ENCODE measurements at regions not wholly inside any gene's neighbourhood (a gene's known extent, or its start where the extent isn't known, plus 50 kb on each side); places are given as distances from the start of the nearest gene placed in this dataset.

- DNase-seq: no peak
- intact Hi-C loops (cut with DNase I): no loop called here
- WGBS, 2 donors: 45 to 58% methylated on average over 4 of the region's 4 CpGs
Observed at GRCh38 chr10:36188461-36188860, 546.4 kb upstream of the FZD8 start.

GRCh38 chr10:36188080-36188453 lies 546.0 kb upstream of the FZD8 start:
- no peaks in the 10 kb centered on the region for H3K36me3 ChIP-seq
- H3K27me3 ChIP-seq: no peaks in the 10 kb centered on the region
- peaks cover 0 to 10% (median 0%) of the 10 kb centered on the region in 3 donors for H3K4me1 ChIP-seq
- no peak for DNase-seq
- intact Hi-C loops (cut with DNase I): no loop called here
- peaks cover 0 to 24% (median 20%) of the 10 kb centered on the region in 3 donors for H3K9me3 ChIP-seq
- WGBS, 2 donors: 22 to 29% methylated on average over 6 to 8 of the region's 8 CpGs
- no peak overlapping the region for H3K4me3 ChIP-seq
- no peak overlapping the region for H3K27ac ChIP-seq
- TF ChIP-seq CTCF (IDR thresholded peaks at IDR 0.05) (no peak), POLR2A (IDR thresholded peaks at IDR 0.05) (no peak)

More at GRCh38 chr10:36188461-36188860, 546.4 kb upstream of the FZD8 start:
- TF ChIP-seq CTCF (IDR thresholded peaks at IDR 0.05) (no peak), POLR2A (IDR thresholded peaks at IDR 0.05) (no peak)
- H3K9me3 ChIP-seq: peaks cover 0 to 24% (median 20%) of the 10 kb centered on the region in 3 donors
- H3K4me1 ChIP-seq: peaks cover 0 to 10% (median 0%) of the 10 kb centered on the region in 3 donors
- no peak overlapping the region for H3K4me3 ChIP-seq
- no peak overlapping the region for H3K27ac ChIP-seq
- H3K27me3 ChIP-seq: no peaks in the 10 kb centered on the region
- no peaks in the 10 kb centered on the region for H3K36me3 ChIP-seq

- Histone ChIP-seq H3K27ac (no peak overlapping the region), H3K36me3 (no peaks in the 10 kb centered on the region), H3K9me3 (peaks cover 0 to 23% (median 19%) of the 10 kb centered on the region in 3 donors), H3K4me1 (peaks cover 0 to 10% (median 0%) of the 10 kb centered on the region in 3 donors), H3K27me3 (no peaks in the 10 kb centered on the region), H3K4me3 (no peak overlapping the region)
- intact Hi-C loops (cut with DNase I): no loop called here
- 66 to 70% methylated on average over 5 of the region's 6 CpGs for WGBS, 2 donors
- DNase-seq: no peak
- TF ChIP-seq CTCF (IDR thresholded peaks at IDR 0.05): no peak
Observed at GRCh38 chr10:36187380-36188079, 545.4 kb upstream of the FZD8 start.

GRCh38 chr10:36185097-36185496 lies 543.0 kb upstream of the FZD8 start:
- no peak for DNase-seq
- H3K27me3 ChIP-seq: no peaks in the 10 kb centered on the region
- 76 to 78% methylated on average over 6 of the region's 6 CpGs for WGBS, 2 donors

More at GRCh38 chr10:36185097-36185496, 543.0 kb upstream of the FZD8 start:
- Histone ChIP-seq H3K27ac (no peak overlapping the region), H3K9me3 (no peaks in the 10 kb centered on the region), H3K4me1 (peaks cover 0 to 10% (median 0%) of the 10 kb centered on the region in 3 donors), H3K36me3 (no peaks in the 10 kb centered on the region), H3K4me3 (no peak overlapping the region)
- intact Hi-C loops (cut with DNase I): no loop called here
- TF ChIP-seq POLR2A (IDR thresholded peaks at IDR 0.05) (no peak), CTCF (IDR thresholded peaks at IDR 0.05) (no peak)
